ENCODE measurements at regions not wholly inside any gene's neighbourhood (a gene's known extent, or its start where the extent isn't known, plus 50 kb on each side); places are given as distances from the start of the nearest gene placed in this dataset.

- Histone ChIP-seq H3K27me3 (no peaks in the 10 kb centered on the region), H3K4me3 (no peak overlapping the region), H3K27ac (no peak overlapping the region), H3K9me3 (no peaks in the 10 kb centered on the region), H3K36me3 (no peaks in the 10 kb centered on the region), H3K4me1 (no peaks in the 10 kb centered on the region)
- TF ChIP-seq CTCF (IDR thresholded peaks at IDR 0.05): no peak
- no peak for TF ChIP-seq EP300 (IDR thresholded peaks at IDR 0.05)
- no peak for TF ChIP-seq POLR2AphosphoS5 (IDR thresholded peaks at IDR 0.05)
- no peak for TF ChIP-seq POLR2A (IDR thresholded peaks at IDR 0.05)
- DNase-seq (ENCODE audit: low spot score in 2 of 2): no peak
- WGBS: 56% methylated on average over 8 of the region's 8 CpGs
Observed at GRCh38 chr2:116142644-116143227, 1671.8 kb upstream of the DDX18 start.

GRCh38 chr2:116145031-116145430 is 1669.5 kb upstream of the DDX18 start:
- no peak overlapping the region for H3K27ac ChIP-seq
- H3K4me1 ChIP-seq: no peaks in the 10 kb centered on the region
- 65% methylated on average over 4 of the region's 4 CpGs for WGBS
- no peaks in the 10 kb centered on the region for H3K9me3 ChIP-seq
- no peak overlapping the region for H3K4me3 ChIP-seq
- no peaks in the 10 kb centered on the region for H3K27me3 ChIP-seq
- no peak for DNase-seq (ENCODE audit: low spot score in 2 of 2)
- TF ChIP-seq POLR2AphosphoS5 (IDR thresholded peaks at IDR 0.05): no peak
- TF ChIP-seq POLR2A (IDR thresholded peaks at IDR 0.05): no peak
- no peak for TF ChIP-seq CTCF (IDR thresholded peaks at IDR 0.05)
- TF ChIP-seq EP300 (IDR thresholded peaks at IDR 0.05): no peak
- H3K36me3 ChIP-seq: no peaks in the 10 kb centered on the region

- no peak overlapping the region for H3K4me3 ChIP-seq
- H3K4me1 ChIP-seq: no peaks in the 10 kb centered on the region
- H3K36me3 ChIP-seq: no peaks in the 10 kb centered on the region
- no peaks in the 10 kb centered on the region for H3K9me3 ChIP-seq
- no peak for DNase-seq (ENCODE audit: low spot score in 2 of 2)
- TF ChIP-seq POLR2A (IDR thresholded peaks at IDR 0.05) (no peak), EP300 (IDR thresholded peaks at IDR 0.05) (no peak), CTCF (IDR thresholded peaks at IDR 0.05) (no peak), POLR2AphosphoS5 (IDR thresholded peaks at IDR 0.05) (no peak)
- H3K27ac ChIP-seq: no peak overlapping the region
- H3K27me3 ChIP-seq: no peaks in the 10 kb centered on the region
Observed at GRCh38 chr2:116148361-116148760, 1666.1 kb upstream of the DDX18 start.

- no peaks in the 10 kb centered on the region for H3K4me1 ChIP-seq
- no peak for TF ChIP-seq POLR2AphosphoS5 (IDR thresholded peaks at IDR 0.05)
- no peak for TF ChIP-seq POLR2A (IDR thresholded peaks at IDR 0.05)
- no peak for TF ChIP-seq CTCF (IDR thresholded peaks at IDR 0.05)
- no peak for TF ChIP-seq EP300 (IDR thresholded peaks at IDR 0.05)
- no peaks in the 10 kb centered on the region for H3K36me3 ChIP-seq
- 73% methylated on average over 3 of the region's 3 CpGs for WGBS
- no peak for DNase-seq (ENCODE audit: low spot score in 2 of 2)
- no peaks in the 10 kb centered on the region for H3K27me3 ChIP-seq
- no peak overlapping the region for H3K4me3 ChIP-seq
- H3K9me3 ChIP-seq: peaks cover 12% of the 10 kb centered on the region
- no peak overlapping the region for H3K27ac ChIP-seq
Observed at GRCh38 chr2:116153729-116154128, 1660.8 kb upstream of the DDX18 start.

GRCh38 chr2:116160657-116161056 is 1653.8 kb upstream of the DDX18 start:
- Histone ChIP-seq H3K27me3 (no peaks in the 10 kb centered on the region), H3K4me3 (no peak overlapping the region), H3K9me3 (peaks cover 30% of the 10 kb centered on the region), H3K27ac (no peak overlapping the region), H3K36me3 (no peaks in the 10 kb centered on the region), H3K4me1 (no peaks in the 10 kb centered on the region)
- TF ChIP-seq POLR2A (IDR thresholded peaks at IDR 0.05): no peak
- no peak for TF ChIP-seq POLR2AphosphoS5 (IDR thresholded peaks at IDR 0.05)
- TF ChIP-seq EP300 (IDR thresholded peaks at IDR 0.05): no peak
- no peak for TF ChIP-seq CTCF (IDR thresholded peaks at IDR 0.05)
- DNase-seq (ENCODE audit: low spot score in 2 of 2): no peak
- WGBS: 86% methylated on average over 5 of the region's 5 CpGs
